Ovary (tissue), 3 donors: ENCODE measurements at regions not wholly inside any gene's neighbourhood (a gene's known extent, or its start where the extent isn't known, plus 50 kb on each side); places are given as distances from the start of the nearest gene placed in this dataset.

Source experiments
- POLR2A ChIP-seq: fragments of 450-650 bp; IDR thresholded peaks from one replicate; pipeline ENCODE4 v1.6.1; 2017; ENCODE audit warnings: antibody characterized with exemption, mild to moderate bottlenecking, moderate library complexity
- TF ChIP-seq, protein P1 (sequence below), 3 donors: fragments of 450-650 bp in 2 of 3; fragments of 200-600 bp in 1 of 3; IDR thresholded peaks; one replicate each; pipeline versions ENCODE4 v1.5.1 to v1.8.0; 2016 to 2022; ENCODE audit warnings: antibody characterized with exemption in 3 of 3, mild to moderate bottlenecking in 1 of 3
- donor health status: DM: no; HTN: no; CAD: no.

DNA sequence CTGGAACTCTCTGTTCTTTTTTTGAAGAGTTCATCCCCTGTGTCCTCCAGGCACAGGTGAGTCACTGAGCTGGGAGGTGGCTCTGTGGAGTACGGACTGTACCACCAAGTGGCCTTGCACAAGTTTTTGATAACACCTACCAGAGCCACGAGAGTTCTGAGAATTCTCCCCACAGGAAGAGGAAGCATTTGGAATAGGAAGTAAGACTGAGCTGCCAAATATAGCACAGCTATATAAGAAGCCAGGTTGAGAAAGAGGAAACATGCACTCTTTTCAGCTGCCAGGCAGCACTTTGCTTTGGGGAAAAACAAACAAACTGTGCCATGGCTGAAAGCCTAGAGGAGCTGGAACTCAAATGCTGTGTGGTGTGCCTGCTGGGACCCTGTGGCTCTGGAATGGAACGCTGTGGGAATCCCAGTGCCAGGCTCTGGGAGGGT lies 70.8 kb upstream of the RIPOR2 start:
- TF ChIP-seq, protein P1, sequence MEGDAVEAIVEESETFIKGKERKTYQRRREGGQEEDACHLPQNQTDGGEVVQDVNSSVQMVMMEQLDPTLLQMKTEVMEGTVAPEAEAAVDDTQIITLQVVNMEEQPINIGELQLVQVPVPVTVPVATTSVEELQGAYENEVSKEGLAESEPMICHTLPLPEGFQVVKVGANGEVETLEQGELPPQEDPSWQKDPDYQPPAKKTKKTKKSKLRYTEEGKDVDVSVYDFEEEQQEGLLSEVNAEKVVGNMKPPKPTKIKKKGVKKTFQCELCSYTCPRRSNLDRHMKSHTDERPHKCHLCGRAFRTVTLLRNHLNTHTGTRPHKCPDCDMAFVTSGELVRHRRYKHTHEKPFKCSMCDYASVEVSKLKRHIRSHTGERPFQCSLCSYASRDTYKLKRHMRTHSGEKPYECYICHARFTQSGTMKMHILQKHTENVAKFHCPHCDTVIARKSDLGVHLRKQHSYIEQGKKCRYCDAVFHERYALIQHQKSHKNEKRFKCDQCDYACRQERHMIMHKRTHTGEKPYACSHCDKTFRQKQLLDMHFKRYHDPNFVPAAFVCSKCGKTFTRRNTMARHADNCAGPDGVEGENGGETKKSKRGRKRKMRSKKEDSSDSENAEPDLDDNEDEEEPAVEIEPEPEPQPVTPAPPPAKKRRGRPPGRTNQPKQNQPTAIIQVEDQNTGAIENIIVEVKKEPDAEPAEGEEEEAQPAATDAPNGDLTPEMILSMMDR (IDR thresholded peaks at IDR 0.05): no peak
- TF ChIP-seq POLR2A: no peak
